Activated T-helper 1 cell treated with Interleukin-2 at 50 U/mL for 16 hours (primary cell): ENCODE measurements at regions not wholly inside any gene's neighbourhood (a gene's known extent, or its start where the extent isn't known, plus 50 kb on each side); places are given as distances from the start of the nearest gene placed in this dataset.
"Not testable (repeated sequence)": the region's sequence is repeated elsewhere in the genome, so short reads cannot be mapped to it uniquely, and the experiment has no call there.

ENCODE experiments used
- DNase-seq: peaks from one replicate; pipeline ENCODE4 v3.0.0-alpha.2; 2020; ENCODE audit warnings: low read depth

- no peak for DNase-seq
Measured at GRCh38 chr10:30763918-30764317, 134.4 kb upstream of the LYZL2 start.

- no peak for DNase-seq
Measured at GRCh38 chr10:30762620-30763019, 133.1 kb upstream of the LYZL2 start.

- DNase-seq = no peak
Measured at GRCh38 chr10:30759423-30759822, 129.9 kb upstream of the LYZL2 start.

GRCh38 chr10:30758338-30758737, 128.8 kb upstream of the LYZL2 start:
- no peak for DNase-seq

- no peak for DNase-seq
Measured at GRCh38 chr10:30756896-30757295, 127.3 kb upstream of the LYZL2 start.

- no peak for DNase-seq
Measured at GRCh38 chr10:30756151-30756550, 126.6 kb upstream of the LYZL2 start.

GRCh38 chr10:30755441-30755953, 125.9 kb upstream of the LYZL2 start:
- DNase-seq = no peak

- no peak for DNase-seq
Measured at GRCh38 chr10:30752481-30752881, 122.9 kb upstream of the LYZL2 start.

- DNase-seq = no peak
Measured at GRCh38 chr10:30751678-30752331, 122.3 kb upstream of the LYZL2 start.

- no peak for DNase-seq
Measured at GRCh38 chr10:30750971-30751677, 121.6 kb upstream of the LYZL2 start.

GRCh38 chr10:30749385-30749784, 119.8 kb upstream of the LYZL2 start:
- no peak for DNase-seq

GRCh38 chr10:30748152-30748973, 118.8 kb upstream of the LYZL2 start:
- no peak for DNase-seq

- DNase-seq = no peak
Measured at GRCh38 chr10:30747633-30748032, 118.1 kb upstream of the LYZL2 start.

- no peak for DNase-seq
Measured at GRCh38 chr10:30745953-30746352, 116.4 kb upstream of the LYZL2 start.

GRCh38 chr10:30744106-30744505, 114.6 kb upstream of the LYZL2 start:
- no peak for DNase-seq

- no peak for DNase-seq
Measured at GRCh38 chr10:30743586-30743985, 114.0 kb upstream of the LYZL2 start.

- no peak for DNase-seq
Measured at GRCh38 chr10:30742471-30742870, 112.9 kb upstream of the LYZL2 start.

GRCh38 chr10:30740774-30741173, 111.2 kb upstream of the LYZL2 start:
- DNase-seq = not testable (repeated sequence)

- DNase-seq = no peak
Measured at GRCh38 chr10:30738416-30738815, 108.9 kb upstream of the LYZL2 start.

GRCh38 chr10:30737931-30738391, 108.4 kb upstream of the LYZL2 start:
- DNase-seq = no peak

GRCh38 chr10:30736685-30737232, 107.2 kb upstream of the LYZL2 start:
- DNase-seq = no peak

- DNase-seq = no peak
Measured at GRCh38 chr10:30734901-30735300, 105.3 kb upstream of the LYZL2 start.
